GM12872 (cell line): ENCODE measurements at regions not wholly inside any gene's neighbourhood (a gene's known extent, or its start where the extent isn't known, plus 50 kb on each side); places are given as distances from the start of the nearest gene placed in this dataset.

Experiments
- CTCF ChIP-seq: IDR thresholded peaks from 3 replicates; pipeline ENCODE4 v1.5.1; 2011; ENCODE audit warnings: low read depth, mild to moderate bottlenecking, low read length, moderate library complexity; ENCODE audit not compliant: insufficient read depth

GRCh38 chr19:27920774-27921173 is 1292.2 kb downstream of the UQCRFS1 start:
- TF ChIP-seq CTCF = no peak

- no peak for TF ChIP-seq CTCF
Measured at GRCh38 chr19:27918818-27919217, 1294.1 kb downstream of the UQCRFS1 start.

GRCh38 chr19:27911122-27911898 is 1301.6 kb downstream of the UQCRFS1 start:
- no peak for TF ChIP-seq CTCF

- TF ChIP-seq CTCF = no peak
Measured at GRCh38 chr19:27909861-27910260, 1303.1 kb downstream of the UQCRFS1 start.

GRCh38 chr19:27909185-27909840 is 1303.6 kb downstream of the UQCRFS1 start:
- no peak for TF ChIP-seq CTCF

GRCh38 chr19:27906081-27906480 is 1306.9 kb downstream of the UQCRFS1 start:
- TF ChIP-seq CTCF = no peak

- no peak for TF ChIP-seq CTCF
Measured at GRCh38 chr19:27905074-27905473, 1307.9 kb downstream of the UQCRFS1 start.
